Left lobe of liver (tissue), 2 donors: ENCODE measurements at regions not wholly inside any gene's neighbourhood (a gene's known extent, or its start where the extent isn't known, plus 50 kb on each side); places are given as distances from the start of the nearest gene placed in this dataset.
"Not testable (repeated sequence)": the region's sequence is repeated elsewhere in the genome, so short reads cannot be mapped to it uniquely, and the experiment has no call there.

ENCODE experiments used
- ATAC-seq: fragments of 200-7000 bp; cut with Tn5 transposase; one replicate; pipeline ENCODE4 v1.9.1; 2020; ENCODE audit warnings: mild to moderate bottlenecking, moderate library complexity
- DNase-seq: peaks from one replicate; pipeline ENCODE4 v3.0.0-alpha.2; 2020; ENCODE audit warnings: low spot score
- donor health status: DM: no; HTN: no; CAD: no; lungs with moderate emphysema.
- donor health status: DM: no; HTN: yes; CAD: no.

GRCh38 chr1:79959635-79960034 is 953.1 kb upstream of the ADGRL4 start:
- ATAC-seq (no peak), DNase-seq (no peak)

- DNase-seq, result no peak
- ATAC-seq, result no peak
Observed at GRCh38 chr1:79955966-79956365, 949.4 kb upstream of the ADGRL4 start.

DNA sequence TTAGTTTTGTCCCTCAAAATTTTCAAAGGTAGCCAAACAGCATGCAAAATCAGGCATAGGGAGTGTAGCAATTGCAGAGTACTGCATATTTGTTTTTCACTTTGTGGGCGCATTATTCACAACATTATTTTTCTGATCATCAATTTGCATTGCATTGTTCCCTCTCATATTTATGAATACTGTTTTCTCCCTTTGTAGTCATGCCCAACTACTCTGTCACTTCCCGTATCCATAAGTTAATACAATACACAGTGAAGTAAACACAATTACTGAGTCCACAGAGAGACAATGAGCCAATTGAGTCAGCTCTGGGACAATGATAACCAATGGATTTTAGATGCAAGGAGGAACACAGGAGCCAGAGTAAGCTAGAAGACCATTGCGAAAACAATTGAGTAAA is 944.0 kb upstream of the ADGRL4 start:
- ATAC-seq (no peak), DNase-seq (no peak)

DNA sequence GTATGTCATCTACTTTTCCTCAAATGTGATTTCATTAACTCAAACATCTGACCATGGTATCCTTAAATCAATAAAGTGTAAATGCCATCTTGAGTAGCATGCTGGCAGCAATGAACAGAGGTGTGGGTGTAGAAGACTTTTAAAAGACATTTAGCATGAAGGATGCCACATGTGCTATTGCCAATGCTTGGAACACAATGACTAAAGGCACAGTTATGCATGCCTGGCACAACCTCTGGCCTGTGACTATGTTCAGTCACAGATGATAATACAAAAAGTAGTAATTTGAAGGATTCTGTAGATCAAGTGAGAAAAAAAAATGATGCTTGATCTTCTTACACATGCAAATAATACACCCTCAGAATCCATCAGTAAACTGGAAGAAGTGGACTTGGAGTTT is 938.9 kb upstream of the ADGRL4 start:
- ATAC-seq (no peak), DNase-seq (no peak)

- DNase-seq (no peak), ATAC-seq (no peak)
Observed at GRCh38 chr1:79929356-79929755, 922.8 kb upstream of the ADGRL4 start.

GRCh38 chr1:79928901-79929300 is 922.4 kb upstream of the ADGRL4 start:
- DNase-seq (no peak), ATAC-seq (no peak)

GRCh38 chr1:79920960-79921669 is 914.6 kb upstream of the ADGRL4 start:
- DNase-seq (no peak), ATAC-seq (no peak)

DNA sequence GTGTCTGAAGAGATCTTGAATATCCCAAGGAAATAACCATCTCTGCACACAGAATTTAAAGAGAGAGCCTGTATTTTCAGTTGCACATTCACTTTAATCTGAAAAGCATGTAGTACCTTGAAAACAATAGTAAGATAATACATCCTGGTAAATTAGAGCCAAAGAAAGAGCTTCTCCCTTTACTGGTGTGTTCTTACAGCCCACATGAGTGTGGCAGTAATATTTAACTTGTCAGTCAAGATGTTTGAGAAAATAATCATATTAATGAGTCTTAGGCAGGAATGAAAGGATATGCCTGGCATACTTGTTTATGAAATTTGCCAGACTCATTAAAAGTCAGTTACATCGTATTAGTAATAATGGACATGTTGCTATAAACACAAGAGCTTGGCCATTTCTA is 908.4 kb upstream of the ADGRL4 start:
- ATAC-seq (no peak), DNase-seq (no peak)

GRCh38 chr1:79912813-79913212 is 906.3 kb upstream of the ADGRL4 start:
- ATAC-seq, result no peak

DNA sequence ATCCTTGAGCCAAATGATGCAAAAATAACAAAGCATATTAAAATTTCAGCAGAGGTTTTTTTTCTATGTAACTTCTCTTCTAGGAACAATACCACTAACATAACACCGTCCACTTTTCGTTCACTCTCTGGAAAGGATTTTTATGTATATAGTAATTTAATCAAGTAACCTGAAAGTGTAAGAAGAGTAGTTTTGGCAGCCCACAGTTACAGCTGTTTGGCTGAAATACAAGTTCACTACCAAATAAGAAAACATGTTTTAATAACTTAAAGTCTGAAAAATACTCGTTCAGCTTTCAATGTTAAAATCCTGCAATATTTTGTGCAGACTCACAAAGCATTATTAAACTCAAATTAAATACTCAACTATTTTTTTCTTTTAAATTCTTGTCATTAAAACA is 896.8 kb upstream of the ADGRL4 start:
- no peak for DNase-seq
- no peak for ATAC-seq

More at GRCh38 chr1:79912813-79913212, 906.3 kb upstream of the ADGRL4 start:
- DNase-seq, result no peak

DNA sequence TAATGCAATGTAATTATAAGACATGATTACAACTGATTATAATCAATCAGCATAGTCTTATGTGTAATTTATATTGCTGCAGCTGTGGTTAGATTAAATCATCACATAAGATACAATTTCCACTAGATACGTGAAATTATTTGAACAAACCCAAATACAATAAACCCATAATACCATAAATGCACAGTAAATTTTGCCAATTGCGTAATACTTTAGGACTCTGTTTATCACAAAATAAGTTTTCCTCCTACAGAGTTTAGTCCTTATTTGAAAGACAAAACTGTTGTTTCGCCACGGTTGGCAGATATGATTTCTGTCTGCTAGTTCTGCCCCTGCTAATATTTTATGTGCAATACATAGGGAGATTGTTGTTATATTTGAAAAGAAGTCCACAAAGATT is 895.9 kb upstream of the ADGRL4 start:
- ATAC-seq (no peak), DNase-seq (no peak)

DNA sequence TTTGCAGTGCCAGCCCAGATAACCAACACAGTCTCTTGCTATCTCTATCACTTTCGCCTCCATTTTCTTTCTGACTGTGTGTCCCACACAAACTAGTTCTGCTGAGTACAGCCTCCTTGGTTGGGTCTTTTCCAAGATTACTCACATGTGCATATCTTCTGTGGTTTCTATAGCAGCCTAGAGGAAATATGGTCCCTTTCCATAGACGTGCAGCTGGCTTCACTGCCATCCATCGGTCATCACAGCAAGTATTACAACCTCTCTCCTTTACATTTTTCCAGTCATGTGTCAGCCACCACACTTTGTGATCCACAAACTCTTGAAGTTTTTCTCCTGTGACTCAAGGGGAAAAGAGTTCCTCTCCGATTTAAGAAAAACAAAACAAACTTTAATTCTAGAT is 893.4 kb upstream of the ADGRL4 start:
- ATAC-seq (no peak), DNase-seq (no peak)

GRCh38 chr1:79896140-79896539 is 889.6 kb upstream of the ADGRL4 start:
- DNase-seq (no peak), ATAC-seq (peak; percentile 58)

DNA sequence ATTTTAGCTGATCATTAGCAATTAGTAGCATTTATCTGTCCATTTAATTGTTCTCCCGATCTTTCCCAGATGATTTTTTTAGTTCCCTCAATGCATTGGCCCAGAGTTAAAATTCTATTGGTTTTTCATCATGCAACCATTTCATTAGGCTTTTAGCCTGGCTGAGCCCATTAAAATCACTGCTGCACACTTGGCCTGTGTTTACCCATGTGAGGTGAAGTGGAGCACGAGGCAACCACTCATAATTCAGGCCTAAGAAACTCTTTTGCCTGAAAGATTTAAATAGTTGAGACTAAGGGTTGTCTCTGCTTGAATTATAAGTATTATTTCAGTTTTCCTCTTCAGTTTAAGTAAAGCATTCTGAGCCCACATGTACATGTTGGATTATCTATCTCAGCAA is 889.0 kb upstream of the ADGRL4 start:
- DNase-seq, result no peak
- no peak for ATAC-seq

GRCh38 chr1:79894129-79894528 is 887.6 kb upstream of the ADGRL4 start:
- not testable (repeated sequence) for ATAC-seq, DNase-seq

DNA sequence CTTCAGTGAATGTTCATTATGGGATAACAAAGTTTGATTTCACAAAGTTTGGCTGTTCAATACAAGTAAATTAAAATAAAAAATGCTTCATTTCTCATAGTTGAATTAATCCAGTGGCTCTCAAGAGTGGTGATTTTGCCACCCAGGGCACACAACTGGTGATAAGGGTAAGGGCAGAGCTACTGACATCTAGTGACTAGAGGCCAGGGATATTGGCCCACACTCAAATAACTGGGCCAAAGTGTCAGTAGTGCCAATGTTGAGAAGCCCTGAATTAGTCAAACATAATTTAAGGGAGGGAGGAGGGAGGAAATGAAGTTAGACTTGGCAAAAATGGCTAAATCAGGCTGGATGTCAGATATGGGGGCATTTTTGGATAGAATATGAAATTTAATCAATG is 880.5 kb upstream of the ADGRL4 start:
- peak; percentile 89 for ATAC-seq
- no peak for DNase-seq

GRCh38 chr1:79885101-79885500 is 878.6 kb upstream of the ADGRL4 start:
- no peak for ATAC-seq

GRCh38 chr1:79877086-79877485 is 870.6 kb upstream of the ADGRL4 start:
- no peak for ATAC-seq
- no peak for DNase-seq

More at GRCh38 chr1:79885101-79885500, 878.6 kb upstream of the ADGRL4 start:
- DNase-seq, result no peak

DNA sequence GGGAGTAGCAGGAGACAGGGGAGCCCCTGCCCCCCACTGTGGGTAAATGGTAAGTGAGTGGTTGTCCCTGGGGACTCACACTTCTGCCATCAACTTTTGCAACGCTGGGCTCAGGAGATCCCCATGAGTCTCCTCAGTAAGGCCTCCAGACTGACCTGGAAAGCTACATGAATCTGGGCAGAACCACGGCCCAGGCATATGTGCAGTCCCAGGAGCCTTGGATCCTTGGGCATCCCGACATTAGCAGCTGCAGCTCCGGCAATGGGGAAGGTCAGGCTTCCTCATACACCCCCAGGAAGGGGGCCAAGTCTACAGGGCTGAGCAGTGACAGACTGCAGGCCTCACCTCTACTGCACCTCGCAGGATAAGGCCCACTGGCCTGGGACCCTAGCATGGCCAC is 868.7 kb upstream of the ADGRL4 start:
- ATAC-seq, result no peak
- no peak for DNase-seq

DNA sequence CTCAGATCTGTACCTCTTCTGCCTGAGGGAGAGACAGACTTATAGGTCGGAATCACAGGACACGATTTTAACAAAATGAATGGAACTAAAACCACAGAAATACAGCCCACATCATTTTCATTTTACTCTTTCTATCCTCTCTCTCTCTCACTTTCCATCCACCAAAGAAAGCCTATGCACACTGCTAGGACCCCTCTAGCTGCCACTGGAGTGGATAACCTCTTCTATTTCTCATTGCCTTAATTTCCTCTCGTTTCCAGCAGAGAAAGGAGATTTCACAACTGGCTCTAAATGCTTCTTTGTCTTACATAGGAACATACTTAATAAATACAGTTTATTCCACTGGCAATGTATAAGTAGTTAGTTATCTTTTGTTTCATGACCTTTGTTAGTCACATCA is 867.8 kb upstream of the ADGRL4 start:
- DNase-seq (no peak), ATAC-seq (no peak)

DNA sequence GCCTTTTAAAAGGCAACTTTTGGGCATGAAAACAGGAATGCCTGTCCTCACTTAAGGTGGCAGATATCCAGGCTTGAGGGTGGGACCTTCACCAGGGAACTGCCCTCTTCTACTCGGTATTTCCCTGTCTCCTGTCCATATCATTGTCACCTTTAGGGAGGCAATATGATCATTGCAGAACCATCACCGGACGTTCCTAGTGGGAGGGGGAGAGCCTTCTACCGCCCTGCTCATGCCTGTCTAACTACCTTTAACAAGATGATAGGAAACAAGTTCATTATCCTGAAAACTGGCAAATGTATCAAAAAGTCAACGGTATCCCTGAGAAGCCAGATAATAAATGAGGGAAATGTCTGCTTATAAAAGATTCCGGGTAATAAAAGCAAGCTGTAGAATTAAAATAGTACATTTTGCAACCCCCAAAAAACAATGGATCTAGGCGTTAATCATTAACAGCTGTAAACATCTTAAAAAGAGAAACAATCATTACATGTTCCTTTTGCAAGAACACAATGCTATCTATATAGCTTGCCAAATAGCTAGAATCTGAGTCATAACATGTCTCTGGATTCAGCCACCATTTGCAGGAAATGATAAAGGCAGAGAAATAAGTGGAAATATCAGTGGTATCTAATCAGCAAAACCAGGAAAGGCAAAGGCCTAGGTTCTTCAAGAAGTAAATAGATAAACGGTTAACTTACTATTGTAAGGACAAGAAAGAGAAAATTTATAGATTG is 852.9 kb upstream of the ADGRL4 start:
- no peak for ATAC-seq

DNA sequence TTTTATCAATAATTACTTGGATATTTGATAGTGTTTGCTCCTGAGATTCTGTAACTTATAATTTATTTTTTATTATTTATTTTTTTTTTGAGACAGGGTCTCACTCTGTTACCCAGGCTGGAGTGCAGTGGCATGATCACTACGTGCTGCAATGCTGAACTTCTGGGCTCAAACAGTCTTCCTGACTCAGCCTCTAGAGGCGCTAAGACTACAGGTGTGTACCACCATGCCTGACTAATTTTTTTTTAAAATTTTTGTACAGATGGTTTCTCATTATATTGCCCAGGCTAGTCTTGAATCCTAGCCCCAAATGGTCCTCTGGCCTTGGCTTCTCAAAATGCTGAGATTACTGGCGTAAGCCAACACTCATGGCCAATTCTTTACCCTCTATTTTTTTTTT is 845.5 kb upstream of the ADGRL4 start:
- DNase-seq, result no peak
- peak; percentile 42 for ATAC-seq

More for the DNA sequence above, 852.9 kb upstream of the ADGRL4 start:
- DNase-seq, result no peak

DNA sequence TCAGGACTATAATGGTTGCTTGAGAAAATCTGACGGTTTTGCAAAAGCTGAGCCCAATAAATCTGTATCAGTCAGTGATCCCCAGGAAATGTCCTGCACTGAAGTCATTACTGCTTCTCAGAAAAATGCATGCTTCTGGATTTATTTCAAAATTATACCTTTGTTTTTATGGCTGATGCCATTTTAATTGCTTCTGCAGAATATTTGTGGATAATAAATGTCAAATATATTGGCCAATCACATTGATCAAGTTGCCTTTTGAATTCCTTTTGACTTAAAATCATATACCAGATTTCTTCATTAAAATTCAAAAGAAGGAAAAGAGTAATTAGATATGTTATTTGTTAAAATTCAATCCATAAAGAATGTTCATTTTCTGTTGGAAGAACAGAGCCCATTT is 842.9 kb upstream of the ADGRL4 start:
- DNase-seq, result no peak
- ATAC-seq, result no peak
